GM18873 (cell line): ENCODE measurements at regions not wholly inside any gene's neighbourhood (a gene's known extent, or its start where the extent isn't known, plus 50 kb on each side); places are given as distances from the start of the nearest gene placed in this dataset.

Experiments
- ATAC-seq: cut with Tn5 transposase; IDR thresholded peaks from one replicate; pipeline ENCODE4 v1.9.1; 2021; ENCODE audit warnings: mild to moderate bottlenecking, moderate library complexity, moderate number of reproducible peaks; ENCODE audit not compliant: unreplicated experiment, low FRiP score

DNA sequence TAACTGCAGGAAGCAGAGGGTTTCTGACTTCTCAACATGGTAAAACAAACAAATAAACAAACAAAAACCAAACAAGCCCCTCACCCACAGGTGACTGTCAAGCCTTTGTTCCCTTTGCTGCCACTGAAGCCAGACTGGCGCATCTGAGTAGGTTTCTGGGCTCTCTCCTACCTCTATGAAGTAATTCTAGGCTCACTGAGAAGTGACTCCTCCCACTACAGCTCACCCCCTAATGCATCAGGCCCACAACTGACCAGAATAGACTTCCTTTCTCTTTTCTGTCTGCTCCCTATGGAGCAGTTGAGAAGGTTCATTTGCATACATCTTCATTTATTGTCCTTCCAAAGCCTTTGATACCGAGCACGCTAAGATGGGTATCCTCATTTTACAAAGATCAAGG is 77.0 kb upstream of the CCL2 start:
- no peak for ATAC-seq

DNA sequence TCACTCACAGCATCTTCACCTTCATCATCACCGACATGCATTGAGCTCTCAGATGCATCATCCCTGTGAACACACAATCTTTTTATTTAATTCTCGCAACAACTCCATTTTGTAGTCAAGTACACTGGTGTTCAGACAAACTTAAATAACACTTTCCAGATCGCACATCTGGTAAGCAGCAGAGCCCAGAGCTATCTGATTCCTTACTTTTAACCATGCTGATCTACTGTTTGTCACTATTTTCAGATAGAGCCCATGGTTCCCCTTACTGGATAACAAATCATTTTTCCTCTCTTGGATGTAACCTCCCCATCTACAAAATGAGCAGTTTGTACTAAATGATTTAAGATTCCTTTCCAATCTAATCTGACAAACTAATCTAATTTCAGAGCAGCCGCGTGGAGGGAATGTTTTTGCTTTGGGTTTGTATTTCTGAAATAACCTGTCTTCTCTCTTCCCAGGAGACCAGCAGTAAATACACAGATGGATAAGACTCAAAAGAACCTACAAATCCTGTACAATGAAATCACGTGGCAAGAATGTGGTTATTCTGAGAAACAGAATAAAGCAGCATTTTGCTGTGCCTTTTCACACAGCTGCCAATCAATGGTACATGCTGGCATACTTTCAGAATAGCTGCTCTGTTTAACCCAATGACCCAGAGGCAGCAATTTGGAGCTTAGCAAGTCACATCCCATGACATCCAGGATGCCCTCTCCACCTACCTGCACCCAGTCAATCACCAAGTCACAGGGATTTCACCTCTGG is 72.9 kb upstream of the CCL2 start:
- ATAC-seq: no peak

DNA sequence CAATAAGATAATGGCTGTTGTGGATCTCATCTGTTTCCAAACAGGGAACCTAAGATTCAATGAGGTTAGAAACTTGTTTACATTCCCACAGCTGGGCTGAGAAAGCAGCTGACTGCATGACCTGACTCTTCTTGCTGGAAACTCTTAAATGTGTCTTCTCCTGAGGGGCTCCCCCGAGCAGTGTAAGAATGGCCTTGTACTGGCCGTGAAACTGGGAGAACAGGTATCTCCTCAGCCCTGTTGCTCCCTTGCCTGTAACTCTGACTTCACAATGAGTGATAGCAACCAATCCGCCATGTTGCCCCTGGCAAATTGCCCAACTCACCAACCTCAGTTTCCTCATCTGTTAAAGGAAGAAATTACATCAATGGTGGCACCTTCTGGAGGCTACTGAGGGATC is 59.1 kb upstream of the CCL2 start:
- ATAC-seq: no peak

DNA sequence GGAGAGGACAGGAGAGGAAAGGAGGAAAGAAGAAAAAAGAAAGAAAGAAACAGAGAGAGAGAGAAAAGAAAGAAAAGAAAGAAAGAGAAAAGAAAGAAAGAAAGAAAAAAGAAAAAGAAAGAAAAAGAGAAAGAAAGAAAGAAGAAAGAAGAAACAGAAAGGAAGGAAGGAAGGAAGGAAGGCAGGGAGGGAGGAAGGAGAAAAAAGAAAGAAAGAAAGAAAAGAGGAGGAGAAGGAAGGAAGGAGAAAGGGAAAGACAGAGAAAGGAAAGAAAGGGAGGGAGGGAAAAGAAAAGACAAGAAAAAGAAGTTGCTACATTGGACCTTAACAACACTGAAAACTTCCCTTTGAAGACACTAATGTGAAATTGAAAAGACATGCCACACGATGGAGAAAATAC is 56.6 kb upstream of the CCL2 start:
- no peak for ATAC-seq

DNA sequence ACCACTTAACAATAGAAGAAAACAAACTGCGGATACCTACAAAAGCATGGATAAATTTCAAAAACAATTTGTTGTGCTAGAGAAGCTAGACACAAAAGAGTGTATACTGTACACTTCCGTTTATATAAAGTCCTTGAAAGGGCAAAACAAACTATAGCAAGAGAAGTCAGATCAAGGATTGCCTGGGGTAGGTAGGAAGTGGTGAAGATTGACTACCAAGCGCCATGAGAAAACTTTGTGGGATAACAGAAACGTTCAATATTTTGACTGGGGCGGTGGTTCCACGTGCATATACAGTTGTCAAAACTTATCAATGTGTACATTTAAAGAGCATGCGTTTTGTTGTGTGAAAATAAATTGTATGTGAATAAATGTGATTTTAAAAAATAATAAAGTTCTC is 55.6 kb upstream of the CCL2 start:
- ATAC-seq: no peak

DNA sequence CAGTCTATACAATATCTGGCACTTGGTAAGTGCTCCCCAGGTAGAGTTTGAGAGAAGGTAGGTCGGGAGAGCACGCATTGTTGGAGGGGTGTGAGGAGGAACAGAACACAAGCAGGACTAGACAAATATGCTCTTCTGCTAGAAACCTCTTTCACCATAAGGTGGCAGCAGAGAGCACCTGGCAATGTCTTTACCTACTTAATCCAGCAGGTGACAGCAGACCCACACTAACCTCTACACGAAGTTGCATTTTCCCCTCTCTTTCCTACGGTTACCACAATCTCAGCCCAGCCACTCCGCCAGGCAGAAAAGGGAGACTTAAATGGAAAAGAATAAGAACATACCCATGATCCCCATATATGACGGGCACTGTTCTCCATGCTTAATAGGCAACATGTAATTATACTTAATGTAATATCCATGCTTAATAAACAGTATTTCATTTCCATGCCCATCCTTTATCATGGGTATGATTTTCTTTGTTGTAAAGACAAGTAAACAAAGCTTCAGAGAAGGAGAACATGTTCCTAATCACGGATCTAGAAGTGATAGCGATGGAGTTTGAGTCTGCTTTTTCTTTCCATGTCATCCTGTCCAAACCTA is 55.1 kb upstream of the CCL2 start:
- ATAC-seq: peak; percentile 56

DNA sequence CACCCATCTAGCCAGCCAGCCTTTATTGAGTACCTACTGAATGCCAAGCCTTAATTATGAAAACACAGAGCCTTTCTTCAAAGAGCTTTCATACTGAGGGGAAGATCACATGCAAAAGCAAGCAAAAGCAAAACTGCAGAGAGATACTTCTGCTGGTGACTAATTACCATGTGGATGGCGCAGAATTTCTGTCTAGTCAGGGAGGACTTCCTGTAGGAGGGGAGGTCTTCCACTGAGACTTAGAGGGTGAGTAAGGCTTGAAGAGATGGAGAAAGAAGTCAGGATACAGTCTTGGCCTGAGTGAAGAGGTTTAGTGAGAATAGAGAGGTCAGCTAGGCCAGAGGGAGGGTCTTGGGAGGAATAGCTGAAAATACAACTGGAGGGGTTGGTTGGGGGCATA is 53.9 kb upstream of the CCL2 start:
- no peak for ATAC-seq

DNA sequence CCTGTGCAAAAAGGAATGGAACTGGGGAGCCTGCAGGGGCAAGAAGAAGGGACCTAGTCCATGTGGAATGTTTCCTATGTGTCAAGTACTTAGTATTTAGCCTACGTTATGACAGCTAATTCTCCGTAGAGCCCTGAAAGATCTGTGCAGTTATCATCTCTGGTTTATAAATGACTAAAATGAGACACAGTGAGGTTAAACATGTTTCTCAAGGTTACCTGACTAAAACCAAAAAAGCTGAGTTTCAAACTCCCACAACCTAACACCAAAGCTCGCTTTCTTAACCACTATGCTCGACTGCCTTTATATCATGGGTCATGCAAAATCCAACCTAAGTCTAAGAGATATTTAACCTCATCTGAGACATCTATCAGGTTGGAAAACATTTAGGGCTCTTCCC is 53.3 kb upstream of the CCL2 start:
- ATAC-seq: no peak

DNA sequence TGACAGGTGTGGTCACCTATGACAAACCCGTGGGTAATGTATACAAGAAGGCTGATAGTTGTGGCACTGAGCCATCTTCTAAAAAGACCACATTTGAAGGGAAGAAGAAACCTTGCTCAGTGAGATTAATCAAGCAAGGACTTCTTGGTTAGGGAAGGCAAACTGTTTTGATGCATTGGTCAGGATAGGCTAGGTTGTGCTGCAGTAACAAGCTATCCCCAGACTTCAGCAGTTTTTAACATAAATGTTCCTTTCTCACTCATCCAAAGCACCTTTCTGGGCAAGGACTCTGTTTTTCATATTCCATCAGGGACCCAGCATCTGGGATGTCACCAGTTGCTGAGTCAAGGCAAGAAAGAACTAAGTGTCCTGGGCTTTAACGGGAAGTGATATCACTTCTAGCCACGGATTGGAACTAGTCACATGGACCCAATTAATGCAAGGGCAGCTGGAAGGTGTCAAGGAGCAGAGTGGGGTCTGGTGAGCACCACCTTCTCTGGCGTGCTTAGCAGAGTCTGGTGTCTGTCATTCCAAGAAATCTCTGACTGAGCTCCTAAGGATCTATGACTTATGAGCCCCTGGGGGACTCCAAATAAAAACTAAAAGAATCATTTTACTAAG is 52.0 kb upstream of the CCL2 start:
- no peak for ATAC-seq

DNA sequence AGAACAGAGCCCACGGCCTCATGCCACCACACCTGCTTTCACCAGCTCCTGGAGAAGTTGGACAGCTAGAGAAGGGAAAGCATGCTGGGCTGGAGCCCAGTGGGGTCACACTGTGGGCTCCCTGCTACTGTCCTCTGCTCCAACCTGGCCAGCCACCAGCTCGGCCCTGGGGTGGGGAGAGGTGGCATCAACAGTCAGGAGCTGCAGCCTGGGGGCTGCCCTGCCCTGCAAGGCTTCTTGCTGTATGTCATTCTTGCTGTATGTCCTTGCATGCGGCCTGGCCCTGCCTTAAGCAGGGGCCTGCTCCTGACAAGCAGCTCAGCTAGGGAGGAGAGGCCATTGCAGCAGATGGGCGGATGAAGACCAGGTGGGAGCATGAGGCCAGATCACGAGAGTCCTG is 50.7 kb upstream of the CCL2 start:
- no peak for ATAC-seq
